ENCODE measurements at regions not wholly inside any gene's neighbourhood (a gene's known extent, or its start where the extent isn't known, plus 50 kb on each side); places are given as distances from the start of the nearest gene placed in this dataset.

- TF ChIP-seq ELF1 (tag; IDR thresholded peaks at IDR 0.05) (no peak), ZNF592 (IDR thresholded peaks at IDR 0.05) (no peak), EZH2 (IDR thresholded peaks at IDR 0.05; ENCODE audit: borderline replicate concordance, low read depth, low read length) (no peak), THAP7 (CRISPR knock-in tag; IDR thresholded peaks at IDR 0.05) (no peak), POLR2A (conservative IDR thresholded peaks at IDR 0.05) (no peak), POLR2AphosphoS5 (IDR thresholded peaks at IDR 0.05; ENCODE audit: control insufficient read depth, insufficient read depth, low read depth, low read length) (no peak), HDAC6 (IDR thresholded peaks at IDR 0.05; ENCODE audit: low read depth, low read length) (no peak), ZNF311 (CRISPR knock-in tag; IDR thresholded peaks at IDR 0.05) (no peak), MAX (CRISPR knock-in tag; IDR thresholded peaks at IDR 0.05) (no peak)
These were observed 90.5 kb downstream of the TMEM17 start for GRCh38 chr2:62415518-62415917.
